ENCODE measurements at regions not wholly inside any gene's neighbourhood (a gene's known extent, or its start where the extent isn't known, plus 50 kb on each side); places are given as distances from the start of the nearest gene placed in this dataset.

DNA sequence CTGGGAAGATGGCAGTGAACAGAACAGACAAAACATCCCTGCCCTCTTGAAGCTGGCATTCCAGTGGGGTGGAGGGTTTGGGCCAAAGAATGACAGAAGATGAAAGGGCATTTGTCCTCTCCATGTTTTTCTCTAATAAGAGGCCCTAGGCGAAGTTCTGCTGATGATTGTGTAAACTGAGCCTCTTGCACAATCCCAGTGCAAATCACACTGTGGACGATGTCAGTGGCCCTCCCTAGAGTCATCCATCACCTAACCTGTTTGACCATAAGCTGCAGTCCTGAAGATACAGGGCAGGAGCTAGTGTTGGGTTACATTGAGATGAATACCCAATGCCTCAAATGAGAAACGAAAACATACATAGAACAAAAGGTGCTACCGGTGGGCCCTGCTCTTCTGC is 622.4 kb upstream of the TBX3 start:
- Histone ChIP-seq H3K36me3 (ENCODE audit: control insufficient read depth in 2 of 2, extremely low read depth in 1 of 2, insufficient read depth in 1 of 2, low read length in 1 of 2) (no peaks in the 10 kb centered on the region), H3K4me1 (ENCODE audit: control insufficient read depth in 1 of 2, extremely low read depth in 1 of 2, insufficient read depth in 2 of 2, low read length in 2 of 2) (no peaks in the 10 kb centered on the region), H3K9me3 (no peaks in the 10 kb centered on the region), H3K27me3 (replicated peaks in 1 of 2; ENCODE audit: control insufficient read depth in 2 of 2, extremely low read depth in 1 of 2, insufficient read depth in 2 of 2, low read length in 1 of 2) (no peaks in the 10 kb centered on the region), H3K27ac (ENCODE audit: low read length) (no peak overlapping the region), H3K4me3 (ENCODE audit: control insufficient read depth in 1 of 2, extremely low read depth in 1 of 2, low read length in 1 of 2) (no peak overlapping the region)
- ChIA-PET CTCF (no interaction called here), POLR2A (no interaction called here)
- DNase-seq (no peak), ATAC-seq (replicated peaks in 1 of 4) (no peak)
- WGBS (ENCODE audit: insufficient coverage), result no CpG with 5 or more reads among the region's 4 CpGs
- peaks cover 2 to 7% (median 5%) of the 10 kb centered on the region in 3 donors for H3K9me3 Mint-ChIP-seq
- H3K27me3 Mint-ChIP-seq, result no peaks in the 10 kb centered on the region
- H3K4me1 Mint-ChIP-seq, result no peaks in the 10 kb centered on the region
- H3K36me3 Mint-ChIP-seq, result no peaks in the 10 kb centered on the region
- no peak overlapping the region for H3K4me3 Mint-ChIP-seq
- H3K27ac Mint-ChIP-seq, result no peak overlapping the region

- ChIA-PET POLR2A (no interaction called here), CTCF (no interaction called here)
- Histone ChIP-seq H3K27ac (ENCODE audit: low read length) (no peak overlapping the region), H3K36me3 (ENCODE audit: control insufficient read depth in 2 of 2, extremely low read depth in 1 of 2, insufficient read depth in 1 of 2, low read length in 1 of 2) (no peaks in the 10 kb centered on the region), H3K4me1 (ENCODE audit: control insufficient read depth in 1 of 2, extremely low read depth in 1 of 2, insufficient read depth in 2 of 2, low read length in 2 of 2) (no peaks in the 10 kb centered on the region), H3K9me3 (no peaks in the 10 kb centered on the region), H3K27me3 (replicated peaks in 1 of 2; ENCODE audit: control insufficient read depth in 2 of 2, extremely low read depth in 1 of 2, insufficient read depth in 2 of 2, low read length in 1 of 2) (no peaks in the 10 kb centered on the region), H3K4me3 (ENCODE audit: control insufficient read depth in 1 of 2, extremely low read depth in 1 of 2, low read length in 1 of 2) (no peak overlapping the region)
- Mint-ChIP-seq H3K9me3 (peaks cover 2 to 7% (median 5%) of the 10 kb centered on the region in 3 donors), H3K4me3 (no peak overlapping the region), H3K4me1 (no peaks in the 10 kb centered on the region), H3K27me3 (no peaks in the 10 kb centered on the region), H3K36me3 (no peaks in the 10 kb centered on the region), H3K27ac (no peak overlapping the region)
- WGBS (ENCODE audit: insufficient coverage), result no CpG with 5 or more reads among the region's 3 CpGs
- DNase-seq, result no peak
- ATAC-seq (replicated peaks in 1 of 4), result no peak
Measured at GRCh38 chr12:115305867-115306266, 621.9 kb upstream of the TBX3 start.

- 92% methylated on average over 2 of the region's 4 CpGs for WGBS (ENCODE audit: insufficient coverage)
- ATAC-seq (replicated peaks in 1 of 4), result no peak
- POLR2A ChIA-PET, result no interaction called here
Measured at GRCh38 chr12:115305275-115305674, 621.3 kb upstream of the TBX3 start.

DNA sequence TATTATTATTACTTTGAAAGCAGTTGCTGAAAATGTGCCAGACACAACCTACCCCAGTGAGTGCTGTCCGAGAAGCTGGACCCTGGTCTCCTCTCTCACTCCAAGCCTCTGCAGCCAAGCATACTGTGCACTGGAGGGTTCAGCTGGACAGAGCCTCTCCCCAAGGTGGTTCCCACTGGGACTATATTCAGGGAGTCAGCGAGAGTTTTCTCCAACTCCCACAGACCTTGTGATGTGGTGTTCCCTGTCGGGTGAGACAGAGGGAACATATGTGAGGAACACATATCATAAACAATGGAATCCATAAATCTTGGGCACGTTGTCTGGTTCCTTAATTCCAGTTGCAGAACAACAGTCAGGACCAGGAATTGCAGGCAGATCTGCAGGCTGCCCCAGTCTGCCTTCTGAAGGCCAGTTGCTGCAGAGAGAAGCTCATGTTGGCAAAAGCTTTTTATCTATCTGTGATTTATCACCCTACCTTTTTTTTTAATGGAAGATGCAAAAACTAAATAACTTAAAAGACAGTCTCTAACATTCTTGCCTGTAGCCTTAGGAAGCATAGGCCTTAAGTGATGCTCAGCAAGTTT is 619.8 kb upstream of the TBX3 start:
- Histone ChIP-seq H3K4me3 (ENCODE audit: control insufficient read depth in 1 of 2, extremely low read depth in 1 of 2, low read length in 1 of 2) (no peak overlapping the region), H3K27ac (ENCODE audit: low read length) (no peak overlapping the region), H3K4me1 (ENCODE audit: control insufficient read depth in 1 of 2, extremely low read depth in 1 of 2, insufficient read depth in 2 of 2, low read length in 2 of 2) (no peaks in the 10 kb centered on the region), H3K36me3 (ENCODE audit: control insufficient read depth in 2 of 2, extremely low read depth in 1 of 2, insufficient read depth in 1 of 2, low read length in 1 of 2) (no peaks in the 10 kb centered on the region), H3K9me3 (no peaks in the 10 kb centered on the region), H3K27me3 (replicated peaks in 1 of 2; ENCODE audit: control insufficient read depth in 2 of 2, extremely low read depth in 1 of 2, insufficient read depth in 2 of 2, low read length in 1 of 2) (no peaks in the 10 kb centered on the region)
- no peak for DNase-seq
- H3K4me3 Mint-ChIP-seq, result no peak overlapping the region
- no peaks in the 10 kb centered on the region for H3K27me3 Mint-ChIP-seq
- H3K27ac Mint-ChIP-seq, result no peak overlapping the region
- H3K4me1 Mint-ChIP-seq, result no peaks in the 10 kb centered on the region
- ATAC-seq (replicated peaks in 1 of 4), result no peak
- no peaks in the 10 kb centered on the region for H3K36me3 Mint-ChIP-seq
- POLR2A ChIA-PET, result no interaction called here
- H3K9me3 Mint-ChIP-seq, result peaks cover under 1 to 5% (median under 1%) of the 10 kb centered on the region in 3 donors
- CTCF ChIA-PET, result no interaction called here
- 47% methylated on average over 2 of the region's 4 CpGs for WGBS (ENCODE audit: insufficient coverage)

More at GRCh38 chr12:115305275-115305674, 621.3 kb upstream of the TBX3 start:
- Mint-ChIP-seq H3K4me3 (no peak overlapping the region), H3K27me3 (no peaks in the 10 kb centered on the region), H3K9me3 (peaks cover 2 to 7% (median 5%) of the 10 kb centered on the region in 3 donors), H3K27ac (no peak overlapping the region), H3K36me3 (no peaks in the 10 kb centered on the region), H3K4me1 (no peaks in the 10 kb centered on the region)
- Histone ChIP-seq H3K4me1 (ENCODE audit: control insufficient read depth in 1 of 2, extremely low read depth in 1 of 2, insufficient read depth in 2 of 2, low read length in 2 of 2) (no peaks in the 10 kb centered on the region), H3K4me3 (ENCODE audit: control insufficient read depth in 1 of 2, extremely low read depth in 1 of 2, low read length in 1 of 2) (no peak overlapping the region), H3K27me3 (replicated peaks in 1 of 2; ENCODE audit: control insufficient read depth in 2 of 2, extremely low read depth in 1 of 2, insufficient read depth in 2 of 2, low read length in 1 of 2) (no peaks in the 10 kb centered on the region), H3K27ac (ENCODE audit: low read length) (no peak overlapping the region), H3K36me3 (ENCODE audit: control insufficient read depth in 2 of 2, extremely low read depth in 1 of 2, insufficient read depth in 1 of 2, low read length in 1 of 2) (no peaks in the 10 kb centered on the region), H3K9me3 (no peaks in the 10 kb centered on the region)
- DNase-seq, result no peak
- CTCF ChIA-PET, result no interaction called here

- Histone ChIP-seq H3K4me3 (ENCODE audit: control insufficient read depth in 1 of 2, extremely low read depth in 1 of 2, low read length in 1 of 2) (no peak overlapping the region), H3K4me1 (ENCODE audit: control insufficient read depth in 1 of 2, extremely low read depth in 1 of 2, insufficient read depth in 2 of 2, low read length in 2 of 2) (no peaks in the 10 kb centered on the region), H3K27ac (ENCODE audit: low read length) (no peak overlapping the region), H3K27me3 (replicated peaks in 1 of 2; ENCODE audit: control insufficient read depth in 2 of 2, extremely low read depth in 1 of 2, insufficient read depth in 2 of 2, low read length in 1 of 2) (no peaks in the 10 kb centered on the region), H3K36me3 (ENCODE audit: control insufficient read depth in 2 of 2, extremely low read depth in 1 of 2, insufficient read depth in 1 of 2, low read length in 1 of 2) (no peaks in the 10 kb centered on the region), H3K9me3 (no peaks in the 10 kb centered on the region)
- ChIA-PET POLR2A (no interaction called here), CTCF (no interaction called here)
- Mint-ChIP-seq H3K27ac (no peak overlapping the region), H3K9me3 (peaks cover 0 to 11% (median 9%) of the 10 kb centered on the region in 3 donors), H3K4me1 (no peaks in the 10 kb centered on the region), H3K36me3 (no peaks in the 10 kb centered on the region), H3K4me3 (no peak overlapping the region), H3K27me3 (no peaks in the 10 kb centered on the region)
- DNase-seq (no peak), ATAC-seq (replicated peaks in 1 of 4) (no peak)
- 69% methylated on average over 2 of the region's 2 CpGs for WGBS (ENCODE audit: insufficient coverage)
Measured at GRCh38 chr12:115297445-115297844, 613.5 kb upstream of the TBX3 start.

DNA sequence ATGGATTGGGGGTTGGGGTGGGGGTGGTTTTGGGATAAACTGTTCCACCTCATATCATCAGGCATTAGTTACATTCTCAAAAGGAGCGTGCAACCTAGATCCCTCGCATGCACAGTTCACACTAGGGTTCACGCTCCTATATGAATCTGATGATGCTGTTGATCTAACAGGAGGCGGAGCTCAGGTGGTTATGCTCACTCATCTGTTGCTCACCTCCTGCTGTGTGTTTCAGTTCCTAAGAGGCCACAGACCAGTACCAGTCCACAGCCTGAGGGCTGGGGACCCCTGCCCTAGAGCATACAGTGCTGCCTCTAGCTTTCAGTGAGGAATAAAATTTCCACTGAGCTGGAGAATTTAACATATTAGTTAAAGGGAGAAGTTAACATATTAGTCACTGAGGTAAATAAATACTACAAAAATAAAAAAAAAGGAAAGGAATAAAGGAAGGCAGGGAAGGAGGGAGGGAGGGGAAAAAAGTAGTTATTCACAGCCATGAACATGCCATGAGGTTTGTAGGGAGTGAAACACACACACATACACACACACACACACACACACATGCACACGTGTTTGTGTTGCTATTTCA is 612.7 kb upstream of the TBX3 start:
- Mint-ChIP-seq H3K4me1 (no peaks in the 10 kb centered on the region), H3K9me3 (peaks cover 0 to 9% (median 8%) of the 10 kb centered on the region in 3 donors), H3K27me3 (no peaks in the 10 kb centered on the region), H3K36me3 (no peaks in the 10 kb centered on the region), H3K4me3 (no peak overlapping the region), H3K27ac (no peak overlapping the region)
- ATAC-seq (replicated peaks in 1 of 4) (no peak), DNase-seq (no peak)
- Histone ChIP-seq H3K9me3 (no peaks in the 10 kb centered on the region), H3K27me3 (replicated peaks in 1 of 2; ENCODE audit: control insufficient read depth in 2 of 2, extremely low read depth in 1 of 2, insufficient read depth in 2 of 2, low read length in 1 of 2) (no peaks in the 10 kb centered on the region), H3K4me1 (ENCODE audit: control insufficient read depth in 1 of 2, extremely low read depth in 1 of 2, insufficient read depth in 2 of 2, low read length in 2 of 2) (no peaks in the 10 kb centered on the region), H3K4me3 (ENCODE audit: control insufficient read depth in 1 of 2, extremely low read depth in 1 of 2, low read length in 1 of 2) (no peak overlapping the region), H3K27ac (ENCODE audit: low read length) (no peak overlapping the region), H3K36me3 (ENCODE audit: control insufficient read depth in 2 of 2, extremely low read depth in 1 of 2, insufficient read depth in 1 of 2, low read length in 1 of 2) (no peaks in the 10 kb centered on the region)
- ChIA-PET CTCF (no interaction called here), POLR2A (no interaction called here)
- 100% methylated on average over 3 of the region's 5 CpGs for WGBS (ENCODE audit: insufficient coverage)

GRCh38 chr12:115295886-115296285 is 611.9 kb upstream of the TBX3 start:
- no peaks in the 10 kb centered on the region for H3K27me3 Mint-ChIP-seq
- ChIA-PET CTCF (no interaction called here), POLR2A (no interaction called here)
- H3K27me3 ChIP-seq (replicated peaks in 1 of 2; ENCODE audit: control insufficient read depth in 2 of 2, extremely low read depth in 1 of 2, insufficient read depth in 2 of 2, low read length in 1 of 2), result no peaks in the 10 kb centered on the region
- no peak overlapping the region for H3K27ac Mint-ChIP-seq
- ATAC-seq (replicated peaks in 1 of 4), result no peak
- H3K4me3 Mint-ChIP-seq, result no peak overlapping the region
- no peaks in the 10 kb centered on the region for H3K4me1 ChIP-seq (ENCODE audit: control insufficient read depth in 1 of 2, extremely low read depth in 1 of 2, insufficient read depth in 2 of 2, low read length in 2 of 2)
- H3K27ac ChIP-seq (ENCODE audit: low read length), result no peak overlapping the region
- no peak overlapping the region for H3K4me3 ChIP-seq (ENCODE audit: control insufficient read depth in 1 of 2, extremely low read depth in 1 of 2, low read length in 1 of 2)
- peaks cover 0 to 9% (median 6%) of the 10 kb centered on the region in 3 donors for H3K9me3 Mint-ChIP-seq
- H3K4me1 Mint-ChIP-seq, result no peaks in the 10 kb centered on the region
- no CpG with 5 or more reads among the region's 3 CpGs for WGBS (ENCODE audit: insufficient coverage)
- no peaks in the 10 kb centered on the region for H3K9me3 ChIP-seq
- H3K36me3 Mint-ChIP-seq, result no peaks in the 10 kb centered on the region
- no peak for DNase-seq
- H3K36me3 ChIP-seq (ENCODE audit: control insufficient read depth in 2 of 2, extremely low read depth in 1 of 2, insufficient read depth in 1 of 2, low read length in 1 of 2), result no peaks in the 10 kb centered on the region
